ENCODE measurements at regions not wholly inside any gene's neighbourhood (a gene's known extent, or its start where the extent isn't known, plus 50 kb on each side); places are given as distances from the start of the nearest gene placed in this dataset.

DNA sequence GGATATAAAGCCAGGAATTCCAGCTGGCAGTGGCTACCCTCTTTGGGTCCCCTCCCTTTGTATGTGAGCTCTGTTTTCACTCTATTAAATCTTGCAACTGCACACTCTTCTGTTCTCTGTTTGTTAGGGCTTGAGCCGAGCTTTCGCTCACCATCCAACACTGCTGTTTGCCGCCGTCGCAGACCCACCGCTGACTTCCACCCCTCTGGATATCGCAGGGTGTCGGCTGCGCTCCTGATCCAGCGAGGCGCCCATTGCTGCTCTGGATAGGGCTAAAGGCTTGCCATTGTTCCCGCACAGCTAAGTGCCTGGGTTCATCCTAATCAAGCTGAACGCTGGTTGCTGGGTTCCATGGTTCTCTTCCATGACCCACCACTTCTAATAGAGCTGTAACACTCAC is 1433.5 kb upstream of the ADGRB3 start:
- DNase-seq (ENCODE audit: low read depth) = no peak
- TF ChIP-seq, protein P1, sequence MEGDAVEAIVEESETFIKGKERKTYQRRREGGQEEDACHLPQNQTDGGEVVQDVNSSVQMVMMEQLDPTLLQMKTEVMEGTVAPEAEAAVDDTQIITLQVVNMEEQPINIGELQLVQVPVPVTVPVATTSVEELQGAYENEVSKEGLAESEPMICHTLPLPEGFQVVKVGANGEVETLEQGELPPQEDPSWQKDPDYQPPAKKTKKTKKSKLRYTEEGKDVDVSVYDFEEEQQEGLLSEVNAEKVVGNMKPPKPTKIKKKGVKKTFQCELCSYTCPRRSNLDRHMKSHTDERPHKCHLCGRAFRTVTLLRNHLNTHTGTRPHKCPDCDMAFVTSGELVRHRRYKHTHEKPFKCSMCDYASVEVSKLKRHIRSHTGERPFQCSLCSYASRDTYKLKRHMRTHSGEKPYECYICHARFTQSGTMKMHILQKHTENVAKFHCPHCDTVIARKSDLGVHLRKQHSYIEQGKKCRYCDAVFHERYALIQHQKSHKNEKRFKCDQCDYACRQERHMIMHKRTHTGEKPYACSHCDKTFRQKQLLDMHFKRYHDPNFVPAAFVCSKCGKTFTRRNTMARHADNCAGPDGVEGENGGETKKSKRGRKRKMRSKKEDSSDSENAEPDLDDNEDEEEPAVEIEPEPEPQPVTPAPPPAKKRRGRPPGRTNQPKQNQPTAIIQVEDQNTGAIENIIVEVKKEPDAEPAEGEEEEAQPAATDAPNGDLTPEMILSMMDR (IDR thresholded peaks at IDR 0.05; ENCODE audit: insufficient read depth, low read depth, low read length, missing control alignments) = no peak
- no peak overlapping the region for H3K4me3 ChIP-seq (ENCODE audit: low read length)

DNA sequence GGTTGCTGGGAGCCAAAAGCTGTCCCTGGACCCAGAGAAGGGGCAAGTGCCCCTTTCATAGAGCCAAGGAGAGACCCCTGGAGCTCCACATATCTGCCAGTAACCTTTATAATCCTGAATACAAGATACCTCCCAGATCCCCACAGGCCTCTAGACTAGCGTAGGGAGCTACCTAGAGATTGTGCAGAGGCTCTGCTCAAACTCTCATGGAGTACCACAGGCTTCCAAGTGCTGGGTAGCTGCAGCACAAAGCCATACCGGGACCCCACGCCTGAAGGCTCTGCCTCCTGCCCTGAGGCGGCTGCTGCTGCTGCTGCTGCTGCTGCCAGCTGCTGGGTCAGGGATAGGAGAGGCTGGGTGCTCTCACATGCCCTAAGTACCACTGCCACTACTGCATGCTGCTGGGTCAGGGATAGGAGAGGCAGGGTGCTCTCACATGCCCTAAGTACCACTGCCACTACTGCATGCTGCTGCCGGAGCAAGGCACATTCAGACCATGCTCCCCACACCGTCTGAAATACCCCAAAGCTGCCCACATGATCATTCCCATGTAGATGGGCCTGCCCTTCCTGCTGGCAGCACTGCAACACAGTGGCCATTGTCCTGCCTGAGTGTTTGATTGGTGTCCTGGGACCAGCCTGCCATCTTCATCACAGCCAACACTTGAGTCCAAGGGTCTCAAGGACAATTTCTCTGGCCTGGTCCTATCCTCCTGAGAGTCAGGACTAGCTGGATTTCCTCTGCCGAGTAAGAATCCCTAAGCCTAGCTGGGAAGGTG is 1434.3 kb upstream of the ADGRB3 start:
- H3K4me3 ChIP-seq (ENCODE audit: low read length) = no peak overlapping the region
- TF ChIP-seq, protein P1 (IDR thresholded peaks at IDR 0.05; ENCODE audit: insufficient read depth, low read depth, low read length, missing control alignments) = no peak
- no peak for DNase-seq (ENCODE audit: low read depth)

DNA sequence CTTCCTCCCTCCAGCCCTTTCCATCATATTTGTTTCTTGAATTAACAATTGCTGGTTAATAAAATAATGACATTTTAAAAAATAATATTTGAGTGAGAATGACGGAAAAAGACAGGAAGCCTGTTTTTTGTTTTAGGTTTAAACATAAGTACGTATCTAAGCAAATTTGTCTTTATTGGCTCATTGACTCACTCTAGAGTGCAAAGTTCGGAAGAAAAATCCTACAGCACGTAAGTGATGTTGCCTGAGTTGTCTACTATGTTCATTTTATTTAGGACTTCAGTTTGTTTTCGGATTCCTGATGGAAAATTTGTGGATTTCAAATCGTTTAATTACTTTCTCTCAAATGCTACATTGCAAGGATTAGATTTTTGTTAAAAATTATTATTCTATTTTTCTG is 1435.7 kb upstream of the ADGRB3 start:
- no peak overlapping the region for H3K4me3 ChIP-seq (ENCODE audit: low read length)
- no peak for DNase-seq (ENCODE audit: low read depth)
- TF ChIP-seq, protein P1 (IDR thresholded peaks at IDR 0.05; ENCODE audit: insufficient read depth, low read depth, low read length, missing control alignments) = no peak

DNA sequence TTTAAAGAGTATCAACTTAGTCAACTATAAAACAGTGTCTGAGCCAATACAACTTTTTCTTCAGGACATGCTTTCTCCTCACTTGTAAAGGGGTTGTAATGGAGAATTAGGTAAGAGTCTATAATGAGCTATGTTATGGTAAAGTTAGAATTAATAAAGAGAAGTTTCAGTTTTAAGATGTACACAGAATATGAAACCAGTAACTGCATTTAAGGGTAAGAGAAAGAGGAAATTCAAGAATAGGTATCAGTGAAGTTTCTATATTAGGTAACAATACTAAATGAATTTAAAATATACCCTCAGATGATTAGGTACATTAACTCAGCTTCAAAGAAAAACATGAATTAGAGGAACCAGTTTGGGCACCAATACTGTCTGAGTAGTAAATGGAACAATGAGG is 1444.3 kb upstream of the ADGRB3 start:
- H3K4me3 ChIP-seq (ENCODE audit: low read length) = no peak overlapping the region
- TF ChIP-seq, protein P1 (IDR thresholded peaks at IDR 0.05; ENCODE audit: insufficient read depth, low read depth, low read length, missing control alignments) = no peak
- DNase-seq (ENCODE audit: low read depth) = no peak

DNA sequence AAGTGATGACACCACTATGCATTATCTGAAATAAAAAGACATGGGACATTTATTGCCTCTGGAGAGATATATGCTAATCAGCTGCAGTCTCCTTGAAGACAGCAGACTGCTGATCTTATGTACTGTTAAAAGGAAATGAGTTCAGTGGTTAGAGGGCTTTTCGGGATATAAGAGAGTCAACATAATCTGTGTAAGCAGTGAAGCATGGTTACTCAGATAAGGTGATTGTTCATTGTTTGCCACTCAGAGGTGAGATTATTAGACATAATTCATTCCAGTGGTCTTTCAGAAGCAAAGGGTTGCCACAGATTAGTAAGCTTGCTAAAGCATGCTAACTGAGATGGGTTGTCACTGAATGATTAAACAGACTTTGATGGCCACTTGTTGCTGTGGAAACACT is 1450.7 kb upstream of the ADGRB3 start:
- no peak overlapping the region for H3K4me3 ChIP-seq (ENCODE audit: low read length)
- no peak for DNase-seq (ENCODE audit: low read depth)
- TF ChIP-seq, protein P1 (IDR thresholded peaks at IDR 0.05; ENCODE audit: insufficient read depth, low read depth, low read length, missing control alignments) = no peak

DNA sequence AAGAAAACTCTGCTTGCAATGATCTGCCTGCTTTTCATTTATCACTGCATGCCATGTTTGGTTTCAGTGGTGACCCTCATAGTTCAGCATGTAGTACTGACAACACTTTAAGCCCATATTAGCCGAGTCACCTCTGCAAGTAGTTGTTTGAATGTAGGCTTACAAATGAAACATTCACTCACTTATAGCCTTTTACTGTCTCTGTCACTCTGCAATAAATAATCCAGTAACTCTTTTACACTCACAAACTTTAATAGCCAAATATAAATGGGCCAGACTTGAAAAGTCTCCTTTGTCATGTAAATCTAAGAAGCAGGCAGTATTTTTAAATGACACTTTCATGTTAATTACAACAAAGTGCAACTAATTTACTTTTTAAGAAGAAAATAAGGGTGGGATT is 1460.0 kb upstream of the ADGRB3 start:
- TF ChIP-seq, protein P1 (IDR thresholded peaks at IDR 0.05; ENCODE audit: insufficient read depth, low read depth, low read length, missing control alignments) = no peak
- no peak overlapping the region for H3K4me3 ChIP-seq (ENCODE audit: low read length)
- DNase-seq (ENCODE audit: low read depth) = no peak

DNA sequence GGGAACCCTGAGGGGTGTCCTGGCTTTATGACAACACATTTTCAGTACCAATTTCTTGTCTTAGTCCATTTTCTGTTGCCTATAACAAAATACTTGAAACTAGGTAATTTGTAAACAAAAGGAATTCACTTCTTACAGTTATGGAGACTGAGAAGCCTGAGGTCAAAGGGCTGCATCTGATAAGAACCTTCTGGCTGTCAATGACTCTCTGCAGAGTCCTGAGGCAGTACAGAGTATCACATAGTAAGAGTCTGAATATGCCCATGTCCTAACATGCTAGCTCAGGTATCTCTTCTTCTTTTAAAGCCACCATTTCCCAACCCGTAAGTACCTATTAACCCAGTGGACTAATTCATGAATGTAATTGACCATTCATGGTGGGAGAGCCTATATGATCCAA is 1458.6 kb upstream of the EYS start:
- H3K4me3 ChIP-seq (ENCODE audit: low read length) = no peak overlapping the region
- no peak for DNase-seq (ENCODE audit: low read depth)
- TF ChIP-seq, protein P1 (IDR thresholded peaks at IDR 0.05; ENCODE audit: insufficient read depth, low read depth, low read length, missing control alignments) = no peak
